Liver (tissue), 8 donors: ENCODE measurements at regions not wholly inside any gene's neighbourhood (a gene's known extent, or its start where the extent isn't known, plus 50 kb on each side); places are given as distances from the start of the nearest gene placed in this dataset.

Source experiments
- DNase-seq: peaks from one replicate; pipeline ENCODE4 v3.0.0-alpha.2; 2017; ENCODE audit warnings: low spot score
- H3K27ac ChIP-seq, 2 donors: one replicate each; pipeline ENCODE4 v1.7.0; 2013; ENCODE audit warnings: inconsistent platforms in 2 of 2, low read length in 2 of 2, control low read depth in 1 of 2, low read depth in 1 of 2, mild to moderate bottlenecking in 1 of 2
- H3K27me3 ChIP-seq, 4 donors: one replicate each; pipeline versions ENCODE4 v1.6.1 to v1.7.0; 2013; ENCODE audit warnings: low read length in 3 of 4, inconsistent platforms in 1 of 4, mild to moderate bottlenecking in 1 of 4, moderate library complexity in 1 of 4; ENCODE audit not compliant: control insufficient read depth in 4 of 4, insufficient read depth in 4 of 4
- H3K36me3 ChIP-seq, 4 donors: one replicate each; pipeline versions ENCODE4 v1.6.1 to v1.7.0; 2013; ENCODE audit warnings: low read length in 3 of 4, mild to moderate bottlenecking in 3 of 4, low read depth in 1 of 4, moderate library complexity in 1 of 4; ENCODE audit not compliant: control insufficient read depth in 4 of 4, insufficient read depth in 3 of 4
- H3K4me1 ChIP-seq, 4 donors: one replicate each; pipeline versions ENCODE4 v1.6.1 to v1.7.0; 2013; ENCODE audit warnings: low read length in 3 of 4, mild to moderate bottlenecking in 3 of 4, moderate library complexity in 1 of 4; ENCODE audit not compliant: control insufficient read depth in 4 of 4, insufficient read depth in 4 of 4
- H3K4me3 ChIP-seq, 3 donors: one replicate each; pipeline versions ENCODE4 v1.6.1 to v1.7.0; 2013; ENCODE audit warnings: low read length in 3 of 3, control low read depth in 1 of 3, low read depth in 1 of 3, mild to moderate bottlenecking in 1 of 3
- H3K9ac ChIP-seq, 2 donors: one replicate each; pipeline ENCODE4 v1.7.0; 2013; ENCODE audit warnings: low read length in 2 of 2, mild to moderate bottlenecking in 2 of 2, moderate library complexity in 2 of 2, control low read depth in 1 of 2, low read depth in 1 of 2
- H3K9me3 ChIP-seq, 4 donors: one replicate each; pipeline versions ENCODE4 v1.6.1 to v1.7.0; 2013; ENCODE audit warnings: low read length in 3 of 4; ENCODE audit not compliant: control insufficient read depth in 4 of 4
- CTCF ChIP-seq: fragments of 150-350 bp; IDR thresholded peaks from 2 replicates; pipeline ENCODE4 v1.5.1; 2017; ENCODE audit warnings: improper control_type of control experiment, low read depth, low read length; ENCODE audit not compliant: missing input control
- FOXA1 ChIP-seq: IDR thresholded peaks from 2 replicates; pipeline ENCODE4 v1.6.1; 2016; ENCODE audit warnings: antibody characterized with exemption
- FOXA2 ChIP-seq: IDR thresholded peaks from 2 replicates; pipeline ENCODE4 v1.6.1; 2016; ENCODE audit warnings: antibody characterized with exemption
- GABPA ChIP-seq, 2 donors: IDR thresholded peaks in 1 of 2; conservative IDR thresholded peaks in 1 of 2; 2 replicates each; pipeline ENCODE4 v1.6.1; 2016; ENCODE audit warnings: antibody characterized with exemption in 2 of 2, mild to moderate bottlenecking in 1 of 2, moderate library complexity in 1 of 2
- HNF4A ChIP-seq, 2 donors: conservative IDR thresholded peaks; 2 replicates each; pipeline ENCODE4 v1.6.1; 2016; ENCODE audit warnings: antibody characterized with exemption in 2 of 2, mild to moderate bottlenecking in 2 of 2
- HNF4G ChIP-seq: IDR thresholded peaks from 2 replicates; pipeline ENCODE4 v1.6.1; 2016; ENCODE audit warnings: antibody characterized with exemption
- JUND ChIP-seq, 2 donors: IDR thresholded peaks; 2 replicates each; pipeline ENCODE4 v1.6.1; 2016; ENCODE audit warnings: antibody characterized with exemption in 2 of 2
- MAX ChIP-seq: IDR thresholded peaks from 2 replicates; pipeline ENCODE4 v1.6.1; 2016; ENCODE audit warnings: antibody characterized with exemption
- NR2F2 ChIP-seq: IDR thresholded peaks from 2 replicates; pipeline ENCODE4 v1.6.1; 2016; ENCODE audit warnings: antibody characterized with exemption
- RAD21 ChIP-seq, 2 donors: IDR thresholded peaks; 2 replicates each; pipeline ENCODE4 v1.6.1; 2016; ENCODE audit warnings: antibody characterized with exemption in 2 of 2, mild to moderate bottlenecking in 2 of 2
- REST ChIP-seq: IDR thresholded peaks from 2 replicates; pipeline ENCODE4 v1.6.1; 2016; ENCODE audit warnings: antibody characterized with exemption, mild to moderate bottlenecking
- RXRA ChIP-seq, 2 donors: IDR thresholded peaks; 2 replicates each; pipeline ENCODE4 v1.6.1; 2017 to 2018; ENCODE audit warnings: antibody characterized with exemption in 2 of 2, mild to moderate bottlenecking in 1 of 2
- SP1 ChIP-seq: IDR thresholded peaks from 2 replicates; pipeline ENCODE4 v1.6.1; 2018; ENCODE audit warnings: antibody characterized with exemption, mild to moderate bottlenecking
- TAF1 ChIP-seq: conservative IDR thresholded peaks from 2 replicates; pipeline ENCODE4 v1.6.1; 2016; ENCODE audit warnings: antibody characterized with exemption, mild to moderate bottlenecking
- YY1 ChIP-seq: IDR thresholded peaks from 2 replicates; pipeline ENCODE4 v1.6.1; 2016; ENCODE audit warnings: antibody characterized with exemption, mild to moderate bottlenecking
- WGBS: extraction: QIAGEN DNeasy Blood & Tissue Kit; methylation state at CpG from one replicate; pipeline ENCODE4 v1.1.7; 2013; 5-methylcytosine and 5-hydroxymethylcytosine counted together
- TF ChIP-seq, protein P1 (sequence below): IDR thresholded peaks from 2 replicates; pipeline ENCODE4 v1.6.1; 2016; ENCODE audit warnings: antibody characterized with exemption
- TF ChIP-seq, protein P2 (sequence below): IDR thresholded peaks from 2 replicates; pipeline ENCODE4 v1.6.1; 2016; ENCODE audit warnings: antibody characterized with exemption
- donor health status: healthy.
- donor health status: healthy.
- donor health status: healthy.
- donor health status: healthy.
- donor health status: healthy.

DNA sequence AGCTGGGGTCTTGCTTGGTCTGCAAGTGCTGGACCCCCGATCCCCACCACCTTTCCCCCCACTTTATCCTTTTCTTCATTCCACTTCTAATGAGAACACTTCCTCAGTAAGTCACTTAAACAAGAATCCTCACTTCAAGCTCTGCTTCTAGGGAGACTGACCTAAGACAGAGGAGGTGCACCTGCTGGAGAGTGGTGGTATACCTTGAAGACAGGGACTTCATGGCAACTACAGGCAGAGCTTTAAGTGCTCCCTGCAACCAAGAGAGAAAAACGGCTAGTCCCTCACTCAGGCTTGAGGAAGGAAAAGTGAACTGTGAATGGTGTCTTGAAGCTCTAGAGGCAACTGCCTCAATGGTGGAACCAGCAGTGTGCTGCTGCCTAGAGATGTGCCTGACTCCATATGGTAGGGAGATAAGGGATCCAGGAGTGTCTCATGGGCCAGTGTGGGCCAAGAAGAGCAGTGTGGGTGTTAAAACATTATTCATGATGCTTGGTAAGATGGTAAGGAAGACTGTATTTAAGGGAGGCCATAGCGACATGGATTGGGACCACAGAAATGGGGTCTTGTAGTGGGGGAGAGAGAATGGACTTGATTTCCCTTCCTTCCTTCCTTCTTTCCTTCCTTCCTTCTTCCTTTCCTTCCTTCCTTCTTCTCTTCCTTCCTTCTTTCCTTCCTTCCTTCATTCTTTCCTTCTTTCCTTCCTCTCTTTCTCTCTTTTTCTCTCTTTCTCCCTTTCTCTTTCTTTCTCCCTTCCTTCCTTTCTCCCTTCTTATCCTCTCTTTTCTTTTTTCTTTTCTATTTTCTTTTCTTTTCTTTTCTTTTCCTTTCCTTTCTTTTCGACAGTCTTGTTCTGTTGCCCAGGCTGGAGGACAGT, 96.2 kb upstream of the NAP1L1 start:
- H3K4me3 ChIP-seq: no peak overlapping the region
- WGBS: 89% methylated on average over 4 of the region's 4 CpGs

More for the DNA sequence above, 96.2 kb upstream of the NAP1L1 start:
- H3K27me3 ChIP-seq: no peaks in the 10 kb centered on the region
- H3K4me1 ChIP-seq: no peaks in the 10 kb centered on the region
- H3K9me3 ChIP-seq: no peaks in the 10 kb centered on the region
- H3K27ac ChIP-seq: no peak overlapping the region
- no peaks in the 10 kb centered on the region for H3K36me3 ChIP-seq
- TF ChIP-seq RXRA (IDR thresholded peaks at IDR 0.05) (no peak), HNF4A (conservative IDR thresholded peaks at IDR 0.05) (no peak), TAF1 (no peak), YY1 (no peak), JUND (IDR thresholded peaks at IDR 0.05) (no peak), CTCF (no peak), SP1 (no peak), GABPA (IDR thresholded peaks at IDR 0.05 in 1 of 2, conservative IDR thresholded peaks at IDR 0.05 in 1 of 2) (no peak), MAX (no peak), RAD21 (IDR thresholded peaks at IDR 0.05) (no peak), FOXA2 (no peak), NR2F2 (no peak), HNF4G (no peak), FOXA1 (no peak), REST (no peak)
- TF ChIP-seq, protein P1, sequence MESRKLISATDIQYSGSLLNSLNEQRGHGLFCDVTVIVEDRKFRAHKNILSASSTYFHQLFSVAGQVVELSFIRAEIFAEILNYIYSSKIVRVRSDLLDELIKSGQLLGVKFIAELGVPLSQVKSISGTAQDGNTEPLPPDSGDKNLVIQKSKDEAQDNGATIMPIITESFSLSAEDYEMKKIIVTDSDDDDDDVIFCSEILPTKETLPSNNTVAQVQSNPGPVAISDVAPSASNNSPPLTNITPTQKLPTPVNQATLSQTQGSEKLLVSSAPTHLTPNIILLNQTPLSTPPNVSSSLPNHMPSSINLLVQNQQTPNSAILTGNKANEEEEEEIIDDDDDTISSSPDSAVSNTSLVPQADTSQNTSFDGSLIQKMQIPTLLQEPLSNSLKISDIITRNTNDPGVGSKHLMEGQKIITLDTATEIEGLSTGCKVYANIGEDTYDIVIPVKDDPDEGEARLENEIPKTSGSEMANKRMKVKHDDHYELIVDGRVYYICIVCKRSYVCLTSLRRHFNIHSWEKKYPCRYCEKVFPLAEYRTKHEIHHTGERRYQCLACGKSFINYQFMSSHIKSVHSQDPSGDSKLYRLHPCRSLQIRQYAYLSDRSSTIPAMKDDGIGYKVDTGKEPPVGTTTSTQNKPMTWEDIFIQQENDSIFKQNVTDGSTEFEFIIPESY: no peak
- TF ChIP-seq, protein P2, sequence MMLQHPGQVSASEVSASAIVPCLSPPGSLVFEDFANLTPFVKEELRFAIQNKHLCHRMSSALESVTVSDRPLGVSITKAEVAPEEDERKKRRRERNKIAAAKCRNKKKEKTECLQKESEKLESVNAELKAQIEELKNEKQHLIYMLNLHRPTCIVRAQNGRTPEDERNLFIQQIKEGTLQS: no peak
- no peak for DNase-seq
- no peak overlapping the region for H3K9ac ChIP-seq
